ENCODE measurements at regions not wholly inside any gene's neighbourhood (a gene's known extent, or its start where the extent isn't known, plus 50 kb on each side); places are given as distances from the start of the nearest gene placed in this dataset.
"Not testable (repeated sequence)": the region's sequence is repeated elsewhere in the genome, so short reads cannot be mapped to it uniquely, and the experiment has no call there.

GRCh38 chr7:68977385-68978055 is 620.8 kb upstream of the AUTS2 start:
- DNase-seq = peak; percentile 35

- DNase-seq = no peak
These were observed 619.6 kb upstream of the AUTS2 start for GRCh38 chr7:68978710-68979109.

GRCh38 chr7:68980011-68980410 is 618.3 kb upstream of the AUTS2 start:
- no peak for DNase-seq

- not testable (repeated sequence) for DNase-seq
These were observed 617.8 kb upstream of the AUTS2 start for GRCh38 chr7:68980432-68980831.

- DNase-seq = no peak
These were observed 614.0 kb upstream of the AUTS2 start for GRCh38 chr7:68984306-68984705.

- no peak for DNase-seq
These were observed 603.4 kb upstream of the AUTS2 start for GRCh38 chr7:68994841-68995240.

- no peak for DNase-seq
These were observed 600.1 kb upstream of the AUTS2 start for GRCh38 chr7:68998136-68998535.

- no peak for DNase-seq
These were observed 595.9 kb upstream of the AUTS2 start for GRCh38 chr7:69002416-69002815.

- DNase-seq = no peak
These were observed 586.1 kb upstream of the AUTS2 start for GRCh38 chr7:69012149-69012548.

- DNase-seq = no peak
These were observed 581.1 kb upstream of the AUTS2 start for GRCh38 chr7:69017208-69017607.

- DNase-seq = peak; percentile 5
These were observed 580.1 kb upstream of the AUTS2 start for GRCh38 chr7:69018200-69018599.

- no peak for DNase-seq
These were observed 578.8 kb upstream of the AUTS2 start for GRCh38 chr7:69019437-69019836.

GRCh38 chr7:69020536-69020935 is 577.7 kb upstream of the AUTS2 start:
- DNase-seq = no peak

GRCh38 chr7:69025249-69025648 is 573.0 kb upstream of the AUTS2 start:
- DNase-seq = no peak

GRCh38 chr7:69032848-69033247 is 565.4 kb upstream of the AUTS2 start:
- DNase-seq = no peak

- DNase-seq = no peak
These were observed 562.4 kb upstream of the AUTS2 start for GRCh38 chr7:69035826-69036225.

- DNase-seq = no peak
These were observed 562.0 kb upstream of the AUTS2 start for GRCh38 chr7:69036301-69036700.

GRCh38 chr7:69038915-69039314 is 559.4 kb upstream of the AUTS2 start:
- no peak for DNase-seq

GRCh38 chr7:69042138-69042537 is 556.1 kb upstream of the AUTS2 start:
- no peak for DNase-seq

GRCh38 chr7:69047151-69047754 is 551.0 kb upstream of the AUTS2 start:
- DNase-seq = no peak

GRCh38 chr7:69049326-69049725 is 548.9 kb upstream of the AUTS2 start:
- no peak for DNase-seq

- no peak for DNase-seq
These were observed 545.8 kb upstream of the AUTS2 start for GRCh38 chr7:69052447-69052846.

- DNase-seq = peak; percentile 16
These were observed 537.8 kb upstream of the AUTS2 start for GRCh38 chr7:69060516-69060915.

- no peak for DNase-seq
These were observed 536.1 kb upstream of the AUTS2 start for GRCh38 chr7:69062020-69062765.

Data from NCI-H69 (cell line).